ENCODE measurements at regions not wholly inside any gene's neighbourhood (a gene's known extent, or its start where the extent isn't known, plus 50 kb on each side); places are given as distances from the start of the nearest gene placed in this dataset.
"Not testable (repeated sequence)": the region's sequence is repeated elsewhere in the genome, so short reads cannot be mapped to it uniquely, and the experiment has no call there.

- TF ChIP-seq TAF1 (IDR thresholded peaks at IDR 0.05; ENCODE audit: borderline replicate concordance, low read depth, low read length); POLR2A (IDR thresholded peaks at IDR 0.05; ENCODE audit: low read depth, low read length): not testable (repeated sequence)
These were observed 55.2 kb upstream of the CFAP126 start for GRCh38 chr1:161422914-161423313.

Data from GM12892 (cell line).